Activated T-cell treated with anti-CD3 and anti-CD28 coated beads, Interleukin-2, amount 50 U/mL, for 72 hours (primary cell): ENCODE measurements at regions not wholly inside any gene's neighbourhood (a gene's known extent, or its start where the extent isn't known, plus 50 kb on each side); places are given as distances from the start of the nearest gene placed in this dataset.
"Not testable (repeated sequence)": the region's sequence is repeated elsewhere in the genome, so short reads cannot be mapped to it uniquely, and the experiment has no call there.

Experiments used
- ATAC-seq, 2 donors: fragments of 150-1000 bp; cut with Tn5 transposase; replicated peaks in 1 of 2; 2 replicates each; pipeline ENCODE4 v1.10.0; 2021; ENCODE audit warnings: moderate library complexity in 2 of 2, mild to moderate bottlenecking in 1 of 2
- DNase-seq, 2 donors: peaks; one replicate each; pipeline ENCODE4 v3.0.0; 2021 to 2022; ENCODE audit warnings: mixed read lengths in 1 of 2
- H3K27ac Mint-ChIP-seq: one replicate; pipeline ENCODE4 v1.8.0; 2022; ENCODE audit warnings: mild to moderate bottlenecking, moderate library complexity, mixed read lengths
- H3K27me3 Mint-ChIP-seq: one replicate; pipeline ENCODE4 v1.8.0; 2022; ENCODE audit warnings: low read depth, mixed read lengths
- H3K36me3 Mint-ChIP-seq, 2 donors: one replicate each; pipeline ENCODE4 v1.8.0; 2022; ENCODE audit warnings: mixed read lengths in 2 of 2, mild to moderate bottlenecking in 1 of 2; ENCODE audit not compliant: insufficient read depth in 2 of 2
- H3K4me1 Mint-ChIP-seq: one replicate; pipeline ENCODE4 v1.8.0; 2022; ENCODE audit warnings: low read depth, mixed read lengths
- H3K4me3 Mint-ChIP-seq, 2 donors: one replicate each; pipeline ENCODE4 v1.8.0; 2022; ENCODE audit warnings: mild to moderate bottlenecking in 2 of 2, mixed read lengths in 2 of 2, moderate library complexity in 2 of 2
- H3K9me3 Mint-ChIP-seq, 2 donors: one replicate each; pipeline ENCODE4 v1.8.0; 2022; ENCODE audit warnings: mixed read lengths in 2 of 2

DNA sequence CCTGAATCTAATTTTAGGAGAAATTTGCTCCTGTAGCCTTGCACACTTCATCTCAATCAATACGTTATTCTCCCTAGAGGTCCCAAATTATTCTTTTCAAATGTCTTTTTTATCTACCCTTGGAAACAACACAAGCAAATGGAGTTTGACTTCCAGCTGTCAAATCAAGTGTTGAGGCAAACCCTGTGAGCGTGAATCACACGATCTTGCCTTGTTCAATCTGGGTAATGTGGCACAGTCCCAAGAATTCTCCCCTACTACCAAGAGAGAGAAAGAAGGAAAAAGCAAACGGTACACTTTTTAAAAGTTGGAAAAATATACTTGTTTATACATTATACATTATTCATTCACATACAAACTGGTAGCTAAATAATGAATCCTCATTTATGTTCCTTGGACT lies 2035.3 kb upstream of the CELF4 start:
- ATAC-seq: no peak
- no peak for DNase-seq
- H3K9me3 Mint-ChIP-seq: peaks cover 5 to 12% of the 10 kb centered on the region in 2 donors
- peaks cover 0 to 1% of the 10 kb centered on the region in 2 donors for H3K36me3 Mint-ChIP-seq
- no peak overlapping the region for H3K4me3 Mint-ChIP-seq
- no peaks in the 10 kb centered on the region for H3K4me1 Mint-ChIP-seq
- H3K27me3 Mint-ChIP-seq: no peaks in the 10 kb centered on the region
- no peak overlapping the region for H3K27ac Mint-ChIP-seq

DNA sequence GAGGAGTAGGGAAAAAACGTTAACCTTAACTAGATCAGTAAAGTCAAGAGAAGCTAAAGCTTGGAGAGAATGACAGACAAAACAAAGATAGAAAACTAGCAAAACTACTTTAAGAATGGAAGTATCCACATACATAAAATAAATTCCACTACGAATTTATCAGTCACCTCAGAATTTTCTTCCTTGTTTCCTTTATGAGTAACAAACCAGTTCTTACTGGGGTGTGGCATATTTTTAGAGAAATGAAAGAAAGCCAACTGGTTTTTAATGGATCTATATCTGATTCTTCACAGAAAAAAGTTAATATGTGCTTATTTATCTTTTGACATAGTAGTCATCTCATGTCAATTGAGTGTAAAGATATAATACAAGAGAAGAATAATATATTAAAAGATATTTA lies 2033.7 kb upstream of the CELF4 start:
- Mint-ChIP-seq H3K36me3 (no peaks in the 10 kb centered on the region), H3K4me1 (no peaks in the 10 kb centered on the region), H3K9me3 (peaks cover 3 to 8% of the 10 kb centered on the region in 2 donors), H3K4me3 (no peak overlapping the region), H3K27me3 (no peaks in the 10 kb centered on the region), H3K27ac (no peak overlapping the region)
- no peak for DNase-seq
- ATAC-seq: no peak

DNA sequence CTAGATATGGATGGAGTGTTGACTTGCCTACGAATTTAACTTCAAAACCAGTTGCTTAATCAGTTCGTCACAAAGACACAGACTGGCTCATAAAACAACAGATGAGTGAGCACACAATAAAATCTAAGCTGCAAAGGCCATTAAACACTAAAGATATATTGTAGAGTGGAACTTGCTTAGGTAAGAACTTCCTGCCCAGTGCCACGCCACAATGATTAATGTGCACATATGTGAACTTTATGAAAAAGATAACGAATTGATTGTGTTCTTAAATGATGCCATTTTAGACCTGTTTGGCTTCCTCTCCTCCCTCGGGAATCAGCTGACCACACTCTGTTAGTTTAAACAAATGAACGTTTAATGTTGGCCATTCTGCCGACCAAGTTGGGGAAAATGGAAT lies 2031.3 kb upstream of the CELF4 start:
- ATAC-seq (no peak), DNase-seq (no peak)
- Mint-ChIP-seq H3K27ac (no peak overlapping the region), H3K4me3 (no peak overlapping the region), H3K36me3 (no peaks in the 10 kb centered on the region), H3K27me3 (no peaks in the 10 kb centered on the region), H3K4me1 (no peaks in the 10 kb centered on the region), H3K9me3 (peaks cover 2 to 7% of the 10 kb centered on the region in 2 donors)

DNA sequence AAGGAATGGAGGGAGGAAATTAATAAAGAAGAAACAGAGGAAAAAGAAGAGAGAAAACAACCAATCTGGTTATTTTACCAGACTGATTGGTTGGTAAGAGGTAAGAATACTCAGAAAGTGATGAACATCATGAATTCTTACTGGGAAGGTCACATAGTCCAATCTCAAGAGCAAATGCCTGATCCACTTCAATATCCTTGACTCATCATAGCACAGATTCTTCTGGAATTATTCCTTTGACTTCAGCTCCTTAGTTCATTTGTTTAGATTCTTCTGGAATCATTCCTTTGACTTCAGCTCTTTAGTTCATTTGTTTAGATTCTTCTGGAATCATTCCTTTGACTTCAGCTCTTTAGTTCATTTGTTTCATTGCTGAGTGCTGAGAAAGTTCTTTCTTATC lies 2030.6 kb upstream of the CELF4 start:
- H3K27me3 Mint-ChIP-seq: no peaks in the 10 kb centered on the region
- H3K9me3 Mint-ChIP-seq: peaks cover 2 to 7% of the 10 kb centered on the region in 2 donors
- H3K4me1 Mint-ChIP-seq: no peaks in the 10 kb centered on the region
- DNase-seq (no peak), ATAC-seq (no peak)
- no peak overlapping the region for H3K27ac Mint-ChIP-seq
- H3K36me3 Mint-ChIP-seq: no peaks in the 10 kb centered on the region
- H3K4me3 Mint-ChIP-seq: no peak overlapping the region

DNA sequence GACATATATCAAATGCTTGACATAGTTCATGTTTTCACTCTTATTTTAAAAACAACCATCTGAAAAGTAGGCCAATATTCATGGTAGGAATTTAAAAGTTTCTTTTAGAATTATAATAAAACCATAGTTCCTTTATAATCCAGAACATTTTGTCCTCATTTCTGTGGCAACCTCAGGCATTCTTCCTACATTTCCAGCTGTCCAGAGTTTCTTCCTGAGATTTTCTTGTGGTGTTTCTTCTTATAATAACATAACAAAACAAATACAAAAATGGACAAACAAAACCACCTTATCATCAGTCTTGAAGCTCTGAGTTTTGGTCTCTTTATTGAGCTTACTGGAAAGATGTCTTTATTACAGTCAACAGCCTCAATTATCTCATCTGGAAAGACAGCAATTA lies 2028.6 kb upstream of the CELF4 start:
- Mint-ChIP-seq H3K27ac (no peak overlapping the region), H3K4me1 (no peaks in the 10 kb centered on the region), H3K4me3 (no peak overlapping the region), H3K27me3 (no peaks in the 10 kb centered on the region), H3K9me3 (peaks cover 2 to 7% of the 10 kb centered on the region in 2 donors), H3K36me3 (no peaks in the 10 kb centered on the region)
- no peak for ATAC-seq
- no peak for DNase-seq

DNA sequence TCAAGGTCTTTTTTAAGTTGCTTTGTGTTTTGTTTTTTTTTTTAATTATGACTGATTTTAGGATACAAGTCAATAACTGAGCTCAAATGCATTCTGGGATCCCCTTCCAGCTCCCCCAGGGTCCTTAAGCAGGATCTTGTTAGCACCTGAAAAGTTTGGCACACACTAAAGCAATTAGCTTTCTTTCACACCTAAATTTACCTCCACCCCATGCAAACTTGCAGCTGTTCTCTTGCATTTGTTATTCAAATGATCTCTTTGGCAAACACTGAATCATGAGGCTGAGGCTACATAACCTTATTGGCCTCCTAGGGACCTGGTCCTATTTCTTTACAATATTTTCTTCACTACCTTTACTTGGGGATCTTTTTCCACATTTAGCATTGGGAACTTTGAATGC lies 2026.1 kb upstream of the CELF4 start:
- H3K4me1 Mint-ChIP-seq: no peaks in the 10 kb centered on the region
- no peak overlapping the region for H3K4me3 Mint-ChIP-seq
- no peak overlapping the region for H3K27ac Mint-ChIP-seq
- no peaks in the 10 kb centered on the region for H3K27me3 Mint-ChIP-seq
- H3K9me3 Mint-ChIP-seq: peaks cover 0 to 4% of the 10 kb centered on the region in 2 donors
- ATAC-seq (no peak), DNase-seq (no peak)
- H3K36me3 Mint-ChIP-seq: no peaks in the 10 kb centered on the region

DNA sequence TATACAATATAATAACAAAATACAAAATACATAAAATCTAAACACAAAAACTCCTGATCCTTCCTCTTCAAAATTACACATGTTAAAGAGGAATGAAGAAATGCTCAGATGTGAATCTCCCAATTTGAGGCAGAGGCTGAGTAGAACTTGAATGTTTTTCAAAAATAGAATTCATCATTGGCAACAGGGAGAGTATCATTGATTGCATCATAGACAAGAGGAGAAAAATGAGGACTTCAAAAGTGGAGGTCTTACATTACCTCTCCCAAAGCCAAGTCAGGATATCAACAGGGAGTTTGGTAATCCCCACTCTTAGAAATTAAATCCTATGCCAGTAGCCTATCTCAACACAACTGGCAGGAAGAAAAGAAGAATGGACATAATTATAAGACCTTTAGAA lies 2023.9 kb upstream of the CELF4 start:
- DNase-seq (no peak), ATAC-seq (no peak)
- H3K36me3 Mint-ChIP-seq: no peaks in the 10 kb centered on the region
- H3K27ac Mint-ChIP-seq: no peak overlapping the region
- peaks cover 2 to 6% of the 10 kb centered on the region in 2 donors for H3K9me3 Mint-ChIP-seq
- H3K4me1 Mint-ChIP-seq: no peaks in the 10 kb centered on the region
- no peak overlapping the region for H3K4me3 Mint-ChIP-seq
- no peaks in the 10 kb centered on the region for H3K27me3 Mint-ChIP-seq

DNA sequence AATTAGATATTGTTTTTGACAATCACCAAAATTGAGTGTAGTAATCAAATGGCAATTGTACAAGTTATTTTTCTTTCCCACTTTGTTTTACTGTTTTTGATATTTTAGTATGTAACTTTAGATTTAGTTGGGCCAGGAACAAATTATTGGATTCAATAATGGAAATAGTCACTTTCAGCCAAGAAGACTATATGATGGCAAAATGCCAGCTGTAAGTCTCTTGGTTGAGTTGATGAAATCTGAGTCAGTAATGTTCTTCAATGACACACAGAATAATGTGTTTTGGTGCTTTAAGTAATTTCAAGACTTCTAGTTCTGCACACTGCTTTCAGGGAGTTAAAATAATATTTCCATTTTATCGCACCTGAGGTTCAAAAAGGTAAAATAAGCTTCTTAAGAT lies 2022.0 kb upstream of the CELF4 start:
- DNase-seq: no peak
- H3K36me3 Mint-ChIP-seq: no peaks in the 10 kb centered on the region
- no peak for ATAC-seq
- no peaks in the 10 kb centered on the region for H3K4me1 Mint-ChIP-seq
- H3K4me3 Mint-ChIP-seq: no peak overlapping the region
- peaks cover 2 to 6% of the 10 kb centered on the region in 2 donors for H3K9me3 Mint-ChIP-seq
- no peaks in the 10 kb centered on the region for H3K27me3 Mint-ChIP-seq
- H3K27ac Mint-ChIP-seq: no peak overlapping the region

DNA sequence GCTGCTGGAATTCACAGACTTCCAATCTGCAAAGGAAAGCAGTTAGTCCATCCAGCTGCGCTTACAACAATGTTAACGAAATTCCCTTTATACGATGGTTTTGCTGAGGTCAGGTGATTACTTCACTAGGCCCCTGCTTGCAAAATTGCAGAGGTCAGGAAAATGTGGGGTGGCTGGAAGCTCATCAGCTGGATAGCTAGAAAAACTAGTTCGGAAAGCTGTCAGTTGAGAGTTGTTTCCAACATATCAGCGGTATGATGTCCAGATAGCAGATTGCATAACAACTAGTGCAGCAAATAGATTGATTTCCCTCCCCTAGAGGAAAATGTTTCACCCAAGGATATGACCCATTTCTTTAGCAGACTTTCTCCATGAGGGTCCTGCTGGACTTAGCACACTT lies 2021.1 kb upstream of the CELF4 start:
- Mint-ChIP-seq H3K4me3 (no peak overlapping the region), H3K9me3 (peaks cover 2 to 6% of the 10 kb centered on the region in 2 donors), H3K27ac (no peak overlapping the region), H3K27me3 (no peaks in the 10 kb centered on the region), H3K36me3 (no peaks in the 10 kb centered on the region), H3K4me1 (no peaks in the 10 kb centered on the region)
- no peak for DNase-seq
- no peak for ATAC-seq

DNA sequence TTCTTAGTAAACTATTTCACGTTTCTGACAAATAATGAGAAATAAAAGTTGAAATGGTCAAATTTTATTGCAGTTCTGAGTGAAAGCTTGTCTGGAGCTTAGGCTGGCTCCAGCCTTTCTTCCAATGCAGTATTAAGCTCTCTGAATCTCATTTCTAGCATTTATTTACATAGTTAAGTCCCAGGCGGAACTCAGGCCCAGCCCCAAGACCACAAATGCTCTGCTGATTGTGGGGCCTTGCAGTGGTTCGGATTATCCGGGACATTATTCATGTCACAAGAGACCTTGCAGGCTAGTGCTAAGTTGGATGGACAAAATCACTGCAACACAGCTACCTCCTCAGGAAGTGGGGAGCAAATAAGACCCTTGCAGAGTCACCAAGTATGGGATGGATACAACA lies 2009.3 kb upstream of the CELF4 start:
- no peaks in the 10 kb centered on the region for H3K36me3 Mint-ChIP-seq

DNA sequence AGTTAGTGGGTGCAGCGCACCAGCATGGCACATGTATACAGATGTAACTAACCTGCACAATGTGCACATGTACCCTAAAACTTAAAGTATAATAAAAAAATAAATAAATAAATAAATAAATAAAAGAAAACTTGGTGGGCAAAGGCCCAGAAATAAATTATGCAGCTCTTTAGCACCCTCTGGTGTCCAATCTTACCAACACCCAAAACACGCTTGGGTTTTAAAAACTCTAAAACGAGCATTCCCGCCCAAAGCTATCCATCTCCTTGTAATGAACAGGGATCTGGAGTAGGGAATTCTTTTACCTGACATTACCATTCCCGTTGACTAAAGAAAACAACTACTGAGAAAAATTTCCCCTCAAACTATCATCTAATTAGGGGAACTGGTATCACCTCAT lies 2005.9 kb upstream of the CELF4 start:
- DNase-seq (peak in 1 of 2 donors; percentile 2), ATAC-seq (no peak)
- Mint-ChIP-seq H3K9me3 (peaks cover 0 to 4% of the 10 kb centered on the region in 2 donors), H3K27me3 (no peaks in the 10 kb centered on the region), H3K4me3 (no peak overlapping the region), H3K27ac (no peak overlapping the region), H3K4me1 (no peaks in the 10 kb centered on the region), H3K36me3 (no peaks in the 10 kb centered on the region)

More for the DNA sequence above, 2009.3 kb upstream of the CELF4 start:
- Mint-ChIP-seq H3K9me3 (peaks cover 0 to 6% of the 10 kb centered on the region in 2 donors), H3K27me3 (no peaks in the 10 kb centered on the region), H3K4me1 (no peaks in the 10 kb centered on the region), H3K4me3 (no peak overlapping the region), H3K27ac (no peak overlapping the region)
- DNase-seq (no peak), ATAC-seq (no peak)

DNA sequence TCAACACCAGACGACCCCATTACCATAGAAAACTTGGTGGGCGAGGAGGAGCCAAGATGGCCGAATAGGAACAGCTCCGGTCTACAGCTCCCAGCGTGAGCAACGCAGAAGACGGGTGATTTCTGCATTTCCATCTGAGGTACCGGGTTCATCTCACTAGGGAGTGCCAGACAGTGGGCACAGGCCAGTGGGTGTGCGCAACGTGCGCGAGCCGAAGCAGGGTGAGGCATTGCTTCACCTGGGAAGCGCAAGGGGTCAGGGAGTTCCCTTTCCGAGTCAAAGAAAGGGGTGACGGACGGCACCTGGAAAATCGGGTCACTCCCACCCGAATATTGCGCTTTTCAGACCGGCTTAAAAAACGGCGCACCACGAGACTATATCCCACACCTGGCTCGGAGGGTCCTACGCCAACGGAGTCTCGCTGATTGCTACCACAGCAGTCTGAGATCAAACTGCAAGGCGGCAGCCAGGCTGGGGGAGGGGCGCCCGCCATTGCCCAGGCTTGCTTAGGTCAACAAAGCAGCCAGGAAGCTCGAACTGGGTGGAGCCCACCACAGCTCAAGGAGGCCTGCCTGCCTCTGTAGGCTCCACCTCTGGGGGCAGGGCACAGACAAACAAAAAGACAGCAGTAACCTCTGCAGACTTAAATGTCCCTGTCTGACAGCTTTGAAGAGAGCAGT lies 2000.1 kb upstream of the CELF4 start:
- H3K27me3 Mint-ChIP-seq, H3K36me3 Mint-ChIP-seq, H3K9me3 Mint-ChIP-seq, ATAC-seq, DNase-seq, H3K27ac Mint-ChIP-seq, H3K4me1 Mint-ChIP-seq, H3K4me3 Mint-ChIP-seq: not testable (repeated sequence)

DNA sequence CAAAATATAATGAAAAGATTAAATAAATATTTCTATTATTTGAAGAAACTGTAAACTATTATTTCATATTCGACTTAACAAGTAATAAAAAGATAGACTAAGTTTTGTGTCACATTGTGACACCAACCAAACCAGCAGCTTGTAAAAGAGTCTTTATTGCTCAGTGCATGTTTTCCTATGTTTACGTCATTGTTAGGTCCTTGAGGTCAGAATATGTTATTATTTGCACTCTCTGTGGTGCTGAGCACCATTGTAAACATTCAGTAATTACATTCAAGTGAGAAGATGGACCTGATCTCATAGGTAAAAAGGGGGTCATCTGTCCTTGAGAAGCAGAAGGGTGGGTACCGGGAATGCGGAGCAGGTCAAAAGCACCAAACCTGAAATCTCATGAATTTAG lies 1999.1 kb upstream of the CELF4 start:
- Mint-ChIP-seq H3K27ac (no peak overlapping the region), H3K27me3 (no peaks in the 10 kb centered on the region), H3K9me3 (peaks cover 3 to 6% of the 10 kb centered on the region in 2 donors), H3K36me3 (peaks cover 0 to 3% of the 10 kb centered on the region in 2 donors), H3K4me1 (no peaks in the 10 kb centered on the region), H3K4me3 (no peak overlapping the region)
- DNase-seq: no peak
- ATAC-seq: no peak

DNA sequence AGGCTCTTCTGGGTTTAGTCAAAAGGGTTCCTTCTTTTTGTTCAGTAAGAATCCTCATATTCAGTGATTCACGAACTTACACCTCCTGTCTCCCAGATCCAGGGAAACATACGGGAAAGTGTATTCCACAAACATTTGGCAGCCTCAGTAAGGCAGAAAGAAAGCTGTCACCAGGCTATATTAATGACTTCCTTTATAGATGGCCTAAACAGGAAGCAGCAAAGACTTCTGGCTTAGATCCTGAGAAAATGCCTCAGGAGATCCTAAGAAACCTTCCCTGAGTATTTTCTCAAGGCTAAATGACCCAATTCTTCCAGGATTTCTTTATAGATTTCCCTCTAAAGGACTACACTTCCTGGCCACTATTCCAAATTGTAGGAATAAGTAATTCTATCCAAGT lies 1995.5 kb upstream of the CELF4 start:
- H3K9me3 Mint-ChIP-seq: peaks cover 3 to 6% of the 10 kb centered on the region in 2 donors
- no peaks in the 10 kb centered on the region for H3K4me1 Mint-ChIP-seq
- no peak for DNase-seq
- no peak overlapping the region for H3K4me3 Mint-ChIP-seq
- ATAC-seq: no peak
- no peak overlapping the region for H3K27ac Mint-ChIP-seq
- H3K27me3 Mint-ChIP-seq: no peaks in the 10 kb centered on the region
- H3K36me3 Mint-ChIP-seq: peaks cover 0 to 3% of the 10 kb centered on the region in 2 donors
